ENCODE measurements at regions not wholly inside any gene's neighbourhood (a gene's known extent, or its start where the extent isn't known, plus 50 kb on each side); places are given as distances from the start of the nearest gene placed in this dataset.
"Not testable (repeated sequence)": the region's sequence is repeated elsewhere in the genome, so short reads cannot be mapped to it uniquely, and the experiment has no call there.

GRCh38 chr5:106510321-106510720 lies 1160.4 kb downstream of the EFNA5 start:
- no peak for DNase-seq

DNA sequence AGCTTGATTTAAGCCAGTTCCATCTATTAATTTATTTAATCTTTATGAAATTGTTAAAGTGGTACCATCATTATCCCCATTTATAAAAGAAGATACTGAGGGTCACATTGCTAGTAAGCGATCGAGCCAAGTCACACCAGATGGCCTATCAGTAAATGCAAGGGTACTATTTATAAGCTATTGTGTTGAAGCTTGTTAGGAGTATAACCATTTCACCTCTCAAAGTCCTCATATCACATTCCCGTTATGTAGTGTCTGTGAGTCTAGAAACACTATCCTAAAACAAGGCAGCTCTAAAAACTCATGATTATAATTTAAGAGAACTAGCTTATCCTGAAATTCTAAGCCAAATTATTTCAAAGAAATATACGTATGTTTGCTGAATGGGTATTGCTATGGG lies 1161.8 kb downstream of the EFNA5 start:
- no peak for DNase-seq

- no peak for DNase-seq
Observed at GRCh38 chr5:106493910-106494309, 1176.8 kb downstream of the EFNA5 start.

GRCh38 chr5:106489004-106489403 lies 1181.7 kb downstream of the EFNA5 start:
- DNase-seq, result no peak

GRCh38 chr5:106488407-106488806 lies 1182.3 kb downstream of the EFNA5 start:
- no peak for DNase-seq

DNA sequence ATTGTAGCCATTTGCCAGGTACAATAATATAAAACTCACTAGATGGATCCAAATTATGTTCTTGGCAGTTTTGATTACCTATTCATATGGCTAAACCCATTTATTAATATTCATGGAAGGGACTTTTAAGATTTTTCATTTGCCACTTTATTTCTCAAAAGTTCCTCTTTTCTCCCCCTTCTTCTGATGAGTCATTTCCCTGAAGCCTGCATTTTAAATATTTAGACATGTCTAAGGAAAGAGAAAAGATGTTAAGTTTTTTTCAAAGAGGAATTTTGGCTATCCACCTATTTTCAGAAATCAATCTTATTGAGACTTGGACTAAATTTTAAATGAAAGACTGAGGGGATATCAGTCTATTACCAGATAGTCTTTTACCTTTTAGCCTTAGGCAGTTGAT lies 1189.4 kb downstream of the EFNA5 start:
- no peak for DNase-seq

DNA sequence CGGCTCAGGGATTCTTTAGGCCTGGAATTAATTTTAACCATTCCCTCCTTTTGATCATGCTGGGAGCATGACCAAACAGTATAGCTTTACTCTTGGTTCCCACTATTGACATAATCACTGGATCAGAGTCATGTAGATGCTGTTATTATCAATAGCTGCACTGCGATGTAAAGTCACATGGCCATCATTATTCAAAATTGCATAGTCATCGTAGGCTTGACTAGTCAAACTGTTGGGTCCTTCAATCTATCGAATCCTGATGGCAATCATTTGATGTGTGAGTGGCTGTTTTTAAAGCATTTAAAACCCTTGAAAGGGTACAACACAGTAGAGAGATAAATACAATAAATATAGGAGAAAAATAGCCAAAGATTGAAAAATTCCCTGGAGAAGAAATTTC lies 1194.1 kb downstream of the EFNA5 start:
- no peak for DNase-seq

DNA sequence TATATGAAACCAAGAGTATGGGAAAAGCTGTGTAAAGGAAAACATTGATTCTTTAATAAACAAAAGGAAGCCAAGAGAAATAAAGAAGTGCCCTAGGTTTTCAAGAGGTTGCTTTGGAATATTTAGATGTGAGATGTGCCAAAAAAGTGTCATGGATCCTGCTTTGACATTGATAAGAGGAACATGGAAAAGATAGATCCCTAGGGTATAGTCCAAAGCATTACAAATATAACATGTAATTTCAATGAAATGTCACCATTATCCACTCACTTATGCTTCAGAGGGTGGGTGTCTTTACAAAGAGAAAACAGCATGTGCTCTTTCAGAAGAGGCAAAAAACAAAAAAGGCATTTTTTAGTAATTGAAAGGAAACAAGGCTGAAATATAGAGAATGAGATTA lies 1196.7 kb downstream of the EFNA5 start:
- DNase-seq, result no peak

- no peak for DNase-seq
Observed at GRCh38 chr5:106459541-106459940, 1211.2 kb downstream of the EFNA5 start.

DNA sequence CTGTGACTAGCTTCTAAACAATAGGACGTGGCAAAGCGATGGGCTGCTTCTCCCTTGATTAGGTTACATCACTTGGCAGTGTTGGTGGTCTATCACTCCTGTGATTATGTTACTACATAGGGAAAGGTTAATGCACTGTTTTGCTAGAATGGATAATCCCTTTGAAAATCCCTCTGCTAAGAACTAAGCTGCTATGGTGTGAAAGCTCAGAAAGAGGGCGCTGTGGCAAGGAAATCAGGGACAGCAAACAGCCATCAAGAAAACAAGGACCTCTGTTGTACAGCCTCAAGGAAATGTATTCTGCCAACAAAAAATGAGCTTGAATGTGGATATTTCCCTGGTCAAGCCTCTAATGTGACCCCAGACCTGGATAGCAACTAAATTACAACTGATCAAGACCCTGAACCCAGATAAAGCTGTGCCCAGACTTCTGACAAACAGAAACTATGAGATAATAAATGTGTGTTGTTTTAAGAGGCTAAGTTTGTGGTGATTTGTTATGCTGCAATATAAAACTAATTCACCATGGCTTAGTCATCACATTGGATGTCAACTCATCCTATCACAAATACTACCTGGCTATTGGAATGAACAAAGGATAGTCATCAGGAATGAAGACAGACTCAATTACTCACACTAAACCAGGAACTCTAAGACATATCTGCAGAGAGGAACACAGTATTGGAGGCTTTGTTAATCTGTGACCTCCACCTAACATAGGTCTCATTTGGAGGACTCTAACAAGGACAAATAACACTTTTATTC lies 1215.9 kb downstream of the EFNA5 start:
- no peak for DNase-seq

GRCh38 chr5:106454050-106454449 lies 1216.7 kb downstream of the EFNA5 start:
- no peak for DNase-seq

DNA sequence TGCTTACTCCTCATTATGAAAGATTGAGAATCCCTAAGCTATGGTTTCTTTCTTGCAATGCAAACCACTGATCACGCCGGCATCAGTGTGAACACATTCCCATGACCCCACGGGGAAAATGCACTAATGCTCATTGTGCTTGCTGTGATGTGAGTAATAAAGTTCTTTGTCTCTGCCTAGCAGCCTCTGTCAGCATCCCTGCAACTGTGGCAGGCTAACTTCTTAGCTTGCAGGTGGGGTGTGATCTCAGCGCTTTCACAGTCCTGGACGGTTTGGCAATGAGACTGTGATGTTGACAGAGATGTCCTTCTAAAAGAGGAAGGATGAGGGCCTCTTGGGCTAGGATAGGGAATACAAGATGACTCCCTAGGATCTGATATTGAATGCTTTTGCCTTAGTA lies 1218.7 kb downstream of the EFNA5 start:
- no peak for DNase-seq

- no peak for DNase-seq
Observed at GRCh38 chr5:106443746-106444145, 1227.0 kb downstream of the EFNA5 start.

DNA sequence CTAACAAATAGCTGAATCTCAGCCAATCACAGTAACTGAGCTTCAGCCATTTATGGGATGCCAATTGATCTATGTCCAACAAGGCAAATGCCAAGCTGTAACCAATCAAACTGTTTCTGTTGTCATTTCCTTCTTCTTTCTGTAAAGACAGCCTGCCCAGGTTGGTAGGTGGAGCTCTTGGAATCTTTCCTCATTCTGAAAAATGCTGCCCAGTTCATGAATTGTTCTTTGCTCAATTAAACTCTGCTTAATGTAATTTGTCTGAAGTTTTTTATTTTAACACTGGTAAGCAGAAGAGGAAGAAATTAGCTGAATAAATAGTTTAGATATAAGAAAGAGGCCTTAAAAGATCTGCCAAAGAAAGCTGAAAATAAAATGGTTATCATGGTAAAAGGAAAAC lies 1235.6 kb downstream of the EFNA5 start:
- no peak for DNase-seq

GRCh38 chr5:106430733-106431132 lies 1240.0 kb downstream of the EFNA5 start:
- DNase-seq, result not testable (repeated sequence)

DNA sequence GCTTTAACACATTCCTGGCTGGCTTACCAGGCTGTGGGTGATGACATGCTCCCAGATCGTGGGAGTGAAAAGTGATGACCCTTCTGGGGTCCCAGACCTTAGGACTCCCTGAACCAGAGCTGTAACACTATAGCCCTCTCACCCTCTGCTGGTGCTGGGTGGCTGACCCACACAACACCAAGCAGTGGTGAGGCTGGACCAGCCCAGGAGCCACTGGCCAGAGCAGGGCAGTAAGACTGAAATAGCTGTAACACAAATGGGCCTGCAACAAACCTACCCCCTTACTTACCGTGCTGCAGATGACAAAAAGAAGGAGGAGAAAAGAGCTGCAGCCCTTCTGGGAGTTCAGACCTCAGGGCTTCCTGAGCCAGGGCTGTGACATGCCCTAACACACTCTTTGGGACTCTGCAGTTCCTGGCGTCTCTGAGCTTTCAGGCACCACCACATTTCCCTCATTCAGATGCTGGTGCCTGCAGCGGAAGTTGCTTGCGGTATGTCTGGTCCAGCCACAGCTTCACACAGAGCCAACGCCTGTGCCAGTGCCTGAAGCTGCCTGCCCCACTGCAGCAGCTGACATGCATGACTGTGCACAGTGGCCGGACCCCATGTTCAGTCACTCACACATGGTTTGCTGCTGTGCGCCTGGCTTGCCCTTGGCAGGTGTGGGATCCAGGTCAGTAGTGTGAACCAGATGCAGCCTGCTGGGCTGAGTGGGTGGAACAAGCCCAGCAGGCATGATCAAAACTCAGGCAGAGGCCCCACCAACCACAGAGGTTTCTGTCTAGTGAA lies 1247.4 kb downstream of the EFNA5 start:
- DNase-seq, result no peak

GRCh38 chr5:106420102-106420501 lies 1250.6 kb downstream of the EFNA5 start:
- no peak for DNase-seq

- DNase-seq, result no peak
Observed at GRCh38 chr5:106418196-106418595, 1252.5 kb downstream of the EFNA5 start.

DNA sequence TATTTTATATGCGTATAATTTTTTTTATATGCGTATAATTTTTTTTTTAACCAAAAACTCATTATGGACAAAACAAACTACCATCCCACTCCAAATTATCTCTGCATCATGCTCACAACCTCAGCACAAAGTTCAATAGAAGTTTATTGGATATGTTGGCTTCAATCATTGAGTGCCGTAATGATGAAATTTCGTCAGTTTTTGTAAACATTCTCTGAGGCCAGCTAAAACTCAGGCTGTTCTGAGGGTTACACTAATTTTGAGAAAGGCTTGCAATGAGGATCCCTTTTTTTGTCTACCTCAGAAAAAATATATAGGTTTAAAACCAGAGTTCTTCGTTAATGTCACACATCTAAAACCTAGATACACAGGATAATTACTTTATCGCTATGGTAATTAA lies 1253.2 kb downstream of the EFNA5 start:
- DNase-seq, result no peak

DNA sequence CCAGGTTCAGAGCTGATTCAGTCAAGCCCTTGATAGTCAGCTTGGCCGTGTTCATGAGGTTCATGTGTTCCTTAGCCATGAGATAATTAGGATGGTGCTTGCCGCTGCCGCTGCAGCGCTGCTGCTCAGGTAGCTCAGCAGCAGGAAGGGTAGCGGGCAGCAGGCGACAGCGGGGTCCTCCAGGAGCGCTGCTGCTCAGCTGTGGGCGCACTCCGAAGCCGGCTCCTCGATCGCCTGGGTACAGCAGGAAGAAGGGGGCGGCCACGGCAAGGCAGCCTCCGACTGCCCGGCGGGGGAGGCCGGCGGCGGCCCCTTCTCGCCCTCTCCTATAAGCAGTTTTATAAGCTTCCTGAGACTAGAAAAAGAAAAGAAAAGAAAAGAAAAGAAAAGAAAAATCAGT lies 1253.6 kb downstream of the EFNA5 start:
- no peak for DNase-seq

GRCh38 chr5:106415541-106415940 lies 1255.2 kb downstream of the EFNA5 start:
- no peak for DNase-seq

- DNase-seq, result no peak
Observed at GRCh38 chr5:106414342-106414741, 1256.4 kb downstream of the EFNA5 start.

DNA sequence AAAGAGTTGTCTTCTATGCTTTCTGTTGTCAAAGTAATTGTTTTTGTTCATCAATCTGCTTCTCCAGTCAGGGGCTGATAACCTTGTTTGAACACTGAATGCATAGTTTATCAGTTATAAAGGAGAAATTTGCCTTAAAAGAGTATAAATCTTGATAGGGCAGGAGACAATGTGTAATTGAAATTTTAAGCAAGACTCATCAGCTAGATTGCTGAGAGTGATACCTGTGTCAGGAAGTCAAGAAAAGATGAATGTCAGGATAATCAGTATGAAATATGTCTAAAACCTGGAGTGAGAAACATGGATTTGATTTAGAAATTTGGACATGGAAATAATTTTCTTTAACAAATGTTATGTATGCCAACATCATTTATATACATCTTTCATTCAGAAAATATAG lies 1258.1 kb downstream of the EFNA5 start:
- DNase-seq, result no peak

GRCh38 chr5:106408570-106408969 lies 1262.2 kb downstream of the EFNA5 start:
- DNase-seq, result no peak

DNA sequence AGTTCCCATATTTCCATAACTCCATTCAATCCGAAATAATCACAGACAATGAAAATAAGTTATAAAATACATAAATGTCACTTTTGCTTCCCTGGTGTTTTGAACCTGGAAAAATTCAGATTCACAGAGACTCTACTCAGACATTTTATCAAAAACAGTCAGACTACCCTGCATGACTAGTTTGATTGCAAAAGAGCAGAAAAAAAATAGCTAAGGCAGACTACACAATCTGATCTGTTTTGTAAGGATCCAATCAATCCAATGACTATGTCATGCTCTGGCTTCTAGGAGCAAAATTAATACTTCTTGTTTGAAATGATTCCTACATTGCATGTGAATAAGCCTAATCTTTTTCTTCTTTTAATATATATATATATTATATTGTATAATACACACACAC lies 1262.6 kb downstream of the EFNA5 start:
- DNase-seq, result no peak
